GM18499 (cell line): ENCODE measurements at regions not wholly inside any gene's neighbourhood (a gene's known extent, or its start where the extent isn't known, plus 50 kb on each side); places are given as distances from the start of the nearest gene placed in this dataset.
A peak's percentile ranks its signal among the peaks of the same experiment; 100 is the strongest.

Experiments used
- ATAC-seq: cut with Tn5 transposase; IDR thresholded peaks from one replicate; pipeline ENCODE4 v1.9.1; 2021; ENCODE audit warnings: moderate number of reproducible peaks; ENCODE audit not compliant: insufficient read depth, unreplicated experiment

GRCh38 chr10:107442035-107442505 lies 277.6 kb upstream of the SORCS1 start:
- ATAC-seq, result peak; percentile 98

DNA sequence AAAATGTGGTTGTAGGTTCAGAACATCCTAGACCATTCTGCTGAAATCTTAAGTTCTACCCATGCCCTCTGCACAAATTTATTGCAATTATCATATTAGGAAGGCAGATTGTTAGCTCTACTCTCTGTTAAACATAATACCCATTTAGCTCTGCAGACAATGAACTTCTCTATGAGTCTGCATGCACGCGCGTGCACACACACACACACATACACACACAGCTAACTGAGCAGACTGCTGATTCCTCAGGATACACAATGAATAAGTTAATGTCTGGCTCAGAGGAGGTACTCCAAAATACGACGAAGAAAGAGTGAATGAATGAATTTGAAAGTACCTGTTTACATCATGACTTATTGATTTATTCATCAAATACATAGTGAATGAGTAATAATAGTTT lies 276.2 kb upstream of the SORCS1 start:
- ATAC-seq, result no peak

- no peak for ATAC-seq
Measured at GRCh38 chr10:107437921-107438320, 273.4 kb upstream of the SORCS1 start.

- no peak for ATAC-seq
Measured at GRCh38 chr10:107436568-107436967, 272.1 kb upstream of the SORCS1 start.

GRCh38 chr10:107434854-107435253 lies 270.3 kb upstream of the SORCS1 start:
- no peak for ATAC-seq

DNA sequence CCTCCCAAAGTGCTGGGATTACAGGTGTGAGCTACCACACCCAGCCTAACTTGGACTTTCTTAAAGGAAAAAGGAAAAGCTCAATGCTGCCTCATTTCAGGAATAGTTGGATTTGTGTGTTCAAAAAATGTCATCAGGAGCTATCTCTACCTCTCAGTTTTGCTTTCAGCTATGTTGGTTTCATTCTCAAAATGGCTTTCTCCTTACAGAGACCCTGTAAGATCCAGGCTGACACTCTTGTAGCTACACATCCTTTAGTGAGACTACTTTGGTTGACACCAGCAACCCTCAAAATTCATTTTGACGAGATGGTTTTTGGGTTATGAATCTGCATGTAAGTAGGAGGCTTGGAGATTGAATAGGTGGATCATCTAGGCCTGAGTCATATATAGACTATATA lies 269.7 kb upstream of the SORCS1 start:
- no peak for ATAC-seq

DNA sequence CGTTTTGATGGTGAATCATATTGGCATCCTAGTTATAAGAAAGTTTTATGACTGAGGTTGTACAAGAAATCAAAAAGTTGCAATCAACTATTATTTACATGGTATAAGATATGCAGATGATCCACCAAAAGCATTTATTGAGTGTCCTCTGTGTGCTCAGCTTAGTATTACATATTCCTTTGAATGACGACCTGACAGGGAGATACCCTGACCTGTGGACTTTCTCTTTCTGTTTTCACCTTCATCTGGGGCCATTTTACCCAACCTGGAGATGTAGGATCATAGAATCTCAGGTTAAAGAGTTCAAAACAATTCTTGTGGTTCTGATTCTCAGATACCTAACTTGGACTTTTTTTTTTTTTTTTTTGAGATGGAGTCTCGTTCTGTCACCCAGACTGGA lies 269.1 kb upstream of the SORCS1 start:
- no peak for ATAC-seq

- no peak for ATAC-seq
Measured at GRCh38 chr10:107430446-107430845, 265.9 kb upstream of the SORCS1 start.

- no peak for ATAC-seq
Measured at GRCh38 chr10:107427016-107427415, 262.5 kb upstream of the SORCS1 start.

GRCh38 chr10:107425931-107426553 lies 261.5 kb upstream of the SORCS1 start:
- ATAC-seq, result peak; percentile 52

- no peak for ATAC-seq
Measured at GRCh38 chr10:107424628-107425027, 260.1 kb upstream of the SORCS1 start.

- no peak for ATAC-seq
Measured at GRCh38 chr10:107423903-107424302, 259.4 kb upstream of the SORCS1 start.

- ATAC-seq, result no peak
Measured at GRCh38 chr10:107422681-107423080, 258.2 kb upstream of the SORCS1 start.

DNA sequence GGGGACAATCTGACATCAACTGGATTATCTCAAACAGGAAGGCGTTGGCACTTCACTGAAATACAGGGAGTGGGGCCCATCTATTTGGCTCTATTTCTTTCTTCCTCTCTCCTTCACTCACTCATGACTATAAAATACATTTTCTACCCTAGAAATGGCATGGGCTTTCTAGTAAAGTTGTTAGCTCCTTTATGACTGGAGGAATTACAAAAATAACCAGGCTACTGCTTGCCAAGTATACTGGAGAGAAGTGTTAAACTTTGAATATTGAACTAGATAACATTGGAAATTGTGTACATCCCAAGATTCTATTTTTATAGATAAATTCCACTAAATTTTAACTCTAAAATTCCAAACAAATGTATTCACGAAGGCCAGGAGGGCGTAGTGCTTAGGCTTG lies 255.7 kb upstream of the SORCS1 start:
- no peak for ATAC-seq

- ATAC-seq, result peak; percentile 62
Measured at GRCh38 chr10:107418085-107418806, 253.7 kb upstream of the SORCS1 start.

DNA sequence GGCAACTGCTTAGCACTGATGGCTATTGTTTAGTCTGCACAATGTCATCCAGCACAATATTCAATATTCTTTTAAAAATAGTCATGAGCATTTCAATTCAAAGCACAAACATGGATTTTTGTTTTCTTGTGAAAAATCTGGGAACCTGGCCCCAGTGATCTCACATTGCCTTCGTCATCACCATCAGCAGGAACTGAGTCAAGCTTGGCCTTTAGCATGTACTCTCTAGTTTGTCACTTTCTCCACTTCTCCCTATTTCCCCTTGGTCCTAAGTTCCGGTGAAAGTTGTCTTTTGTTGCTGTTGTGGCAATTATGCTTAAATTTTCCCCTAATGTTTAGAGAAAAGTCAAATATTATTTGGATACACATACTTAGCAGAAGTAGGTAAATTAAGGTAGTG lies 252.9 kb upstream of the SORCS1 start:
- ATAC-seq, result no peak

DNA sequence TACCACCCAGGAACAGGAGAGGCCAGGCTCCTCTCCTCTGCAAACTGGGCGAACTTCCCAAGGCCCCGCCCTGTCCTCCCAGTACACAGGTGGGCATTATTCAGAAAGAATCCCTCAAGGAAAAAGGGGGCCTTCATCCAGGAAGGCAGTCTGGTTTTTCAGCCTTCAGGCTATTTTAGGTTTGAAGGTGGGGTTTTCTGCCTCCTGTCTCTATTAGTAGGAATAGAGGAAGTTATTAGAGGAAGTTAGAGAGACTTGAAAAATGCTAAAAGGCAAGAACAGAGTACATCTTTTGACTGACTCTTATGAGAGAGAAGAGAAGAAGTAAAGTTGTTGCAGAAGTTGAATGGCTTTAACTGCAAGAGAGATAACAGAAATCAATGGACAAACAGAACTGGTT lies 250.9 kb upstream of the SORCS1 start:
- no peak for ATAC-seq

DNA sequence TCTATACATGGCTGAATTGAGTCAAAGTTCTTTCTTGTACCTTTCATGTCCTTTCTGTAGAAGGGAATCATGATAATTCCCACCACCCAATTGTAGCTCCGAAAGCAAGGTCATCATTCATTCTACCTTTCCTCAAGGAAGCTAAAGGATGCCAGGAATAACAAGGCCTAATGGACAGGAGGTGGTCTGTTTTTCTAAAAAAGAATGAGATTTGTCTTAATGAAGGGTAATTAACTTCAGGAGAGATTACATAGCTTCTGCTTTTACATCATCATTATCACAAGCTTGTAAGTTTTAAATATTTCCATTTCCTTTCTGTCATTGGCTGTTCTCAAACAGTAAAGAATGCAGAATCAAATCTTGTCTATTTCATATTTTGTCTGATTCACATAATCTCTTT lies 249.5 kb upstream of the SORCS1 start:
- no peak for ATAC-seq

GRCh38 chr10:107409522-107409921 lies 245.0 kb upstream of the SORCS1 start:
- ATAC-seq, result no peak

DNA sequence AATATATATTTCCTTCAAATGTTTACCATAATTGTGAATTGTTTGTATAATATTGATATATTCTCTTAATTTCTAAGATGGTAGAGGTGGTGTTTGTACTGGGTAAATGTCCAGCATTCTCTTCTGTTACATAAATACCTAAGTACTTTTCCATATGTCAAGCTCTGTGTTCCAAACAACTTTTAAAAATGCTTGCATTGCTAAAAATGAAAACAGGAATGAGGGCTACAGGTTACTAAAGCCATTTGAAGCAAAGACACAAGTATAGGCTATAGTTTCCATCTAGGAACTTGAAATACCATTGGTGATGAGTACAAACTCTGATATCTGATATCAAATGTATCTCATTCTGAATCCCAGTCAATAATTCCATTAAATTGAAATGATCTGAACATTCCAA lies 233.6 kb upstream of the SORCS1 start:
- ATAC-seq, result no peak

GRCh38 chr10:107391901-107392300 lies 227.4 kb upstream of the SORCS1 start:
- ATAC-seq, result no peak

GRCh38 chr10:107390563-107390962 lies 226.1 kb upstream of the SORCS1 start:
- ATAC-seq, result no peak
